ENCODE measurements at regions not wholly inside any gene's neighbourhood (a gene's known extent, or its start where the extent isn't known, plus 50 kb on each side); places are given as distances from the start of the nearest gene placed in this dataset.

GRCh38 chr4:12393631-12394262 is 965.1 kb upstream of the HS3ST1 start:
- Histone ChIP-seq H3K36me3 (no peaks in the 10 kb centered on the region), H3K9me3 (peaks cover 0 to 10% (median 0%) of the 10 kb centered on the region in 12 donors), H3K4me3 (no peak overlapping the region), H3K27me3 (no peaks in the 10 kb centered on the region), H3K4me1 (peaks cover 0 to 6% (median 0%) of the 10 kb centered on the region in 12 donors), H3K27ac (peak overlapping the region in 5 of 12 donors; percentile 12 to 41 (median 33))
- WGBS, 4 donors, result 44 to 66% (median 53%) methylated on average over 2 of the region's 2 CpGs
- TF ChIP-seq POLR2A (IDR thresholded peaks at IDR 0.05), result no peak
- TF ChIP-seq, protein P1, sequence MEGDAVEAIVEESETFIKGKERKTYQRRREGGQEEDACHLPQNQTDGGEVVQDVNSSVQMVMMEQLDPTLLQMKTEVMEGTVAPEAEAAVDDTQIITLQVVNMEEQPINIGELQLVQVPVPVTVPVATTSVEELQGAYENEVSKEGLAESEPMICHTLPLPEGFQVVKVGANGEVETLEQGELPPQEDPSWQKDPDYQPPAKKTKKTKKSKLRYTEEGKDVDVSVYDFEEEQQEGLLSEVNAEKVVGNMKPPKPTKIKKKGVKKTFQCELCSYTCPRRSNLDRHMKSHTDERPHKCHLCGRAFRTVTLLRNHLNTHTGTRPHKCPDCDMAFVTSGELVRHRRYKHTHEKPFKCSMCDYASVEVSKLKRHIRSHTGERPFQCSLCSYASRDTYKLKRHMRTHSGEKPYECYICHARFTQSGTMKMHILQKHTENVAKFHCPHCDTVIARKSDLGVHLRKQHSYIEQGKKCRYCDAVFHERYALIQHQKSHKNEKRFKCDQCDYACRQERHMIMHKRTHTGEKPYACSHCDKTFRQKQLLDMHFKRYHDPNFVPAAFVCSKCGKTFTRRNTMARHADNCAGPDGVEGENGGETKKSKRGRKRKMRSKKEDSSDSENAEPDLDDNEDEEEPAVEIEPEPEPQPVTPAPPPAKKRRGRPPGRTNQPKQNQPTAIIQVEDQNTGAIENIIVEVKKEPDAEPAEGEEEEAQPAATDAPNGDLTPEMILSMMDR (IDR thresholded peaks at IDR 0.05), result no peak
- ATAC-seq, result peak; percentile 47 to 73 (median 58)
- intact Hi-C loops (cut with DNase I), result loop anchor here in 2 of 10 donors (10.0 kb wide), 2 partner anchors 159 to 219 kb away; no protein-coding TSS in a partner anchor
- peak in 1 of 5 donors; percentile 27 for DNase-seq

DNA sequence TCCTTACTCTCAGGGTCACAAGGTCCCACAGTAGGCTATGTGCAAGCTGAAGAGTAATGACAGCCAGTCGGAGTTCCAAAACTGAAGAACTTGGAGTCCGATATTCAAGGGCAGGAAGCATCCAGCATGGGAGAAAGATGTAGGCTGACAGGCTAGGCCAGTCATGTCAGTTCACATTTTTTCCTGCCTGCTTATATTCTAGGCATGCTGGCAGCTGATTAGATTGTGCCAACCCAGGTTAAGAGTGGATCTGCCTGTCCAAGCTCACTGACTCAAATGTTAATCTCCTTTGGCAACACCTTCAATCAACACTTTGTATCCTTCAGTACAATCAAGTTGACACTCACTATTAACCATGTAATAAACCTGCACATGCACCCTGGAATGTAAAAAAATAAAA is 960.9 kb upstream of the HS3ST1 start:
- whole genome bisulfite sequencing, 4 donors, result 38 to 65% (median 49%) methylated on average over 2 of the region's 2 CpGs
- peaks cover 0 to 10% (median 0%) of the 10 kb centered on the region in 12 donors for H3K9me3 ChIP-seq
- intact Hi-C loops (cut with DNase I), result loop anchor here in 2 of 10 donors (1.0 to 10.0 kb wide), 3 partner anchors 99 to 215 kb away; no protein-coding TSS in a partner anchor
- H3K4me1 ChIP-seq, result peaks cover 0 to 6% (median 0%) of the 10 kb centered on the region in 12 donors
- no peaks in the 10 kb centered on the region for H3K27me3 ChIP-seq
- TF ChIP-seq, protein P1 (IDR thresholded peaks at IDR 0.05), result no peak
- TF ChIP-seq POLR2A (IDR thresholded peaks at IDR 0.05), result no peak
- H3K4me3 ChIP-seq, result no peak overlapping the region
- ATAC-seq (peak; percentile 26 to 93 (median 72)), DNase-seq (peak in 1 of 5 donors; percentile 30)
- H3K27ac ChIP-seq, result peak overlapping the region in 2 of 12 donors; percentile 29 to 37
- H3K36me3 ChIP-seq, result no peaks in the 10 kb centered on the region

- WGBS, 4 donors, result 80 to 91% (median 87%) methylated on average over 2 of the region's 2 CpGs
- intact Hi-C loops (cut with DNase I), result no loop called here
- peaks cover 0 to 23% (median 2%) of the 10 kb centered on the region in 12 donors for H3K9me3 ChIP-seq
Measured at GRCh38 chr4:12382567-12382966, 953.9 kb upstream of the HS3ST1 start.

GRCh38 chr4:12379191-12379590 is 950.5 kb upstream of the HS3ST1 start:
- Histone ChIP-seq H3K27me3 (no peaks in the 10 kb centered on the region), H3K4me1 (no peaks in the 10 kb centered on the region), H3K4me3 (no peak overlapping the region), H3K9me3 (peaks cover 0 to 23% (median 2%) of the 10 kb centered on the region in 12 donors), H3K36me3 (no peaks in the 10 kb centered on the region), H3K27ac (no peak overlapping the region)
- TF ChIP-seq, protein P1 (IDR thresholded peaks at IDR 0.05), result no peak
- TF ChIP-seq POLR2A (IDR thresholded peaks at IDR 0.05), result no peak
- ATAC-seq (peak in 2 of 4 donors; percentile 46 to 50), DNase-seq (no peak)
- intact Hi-C loops (cut with DNase I), result no loop called here
- WGBS, 4 donors, result 39 to 56% (median 55%) methylated on average over 1 of the region's 1 CpG

More at GRCh38 chr4:12382567-12382966, 953.9 kb upstream of the HS3ST1 start:
- TF ChIP-seq, protein P1 (IDR thresholded peaks at IDR 0.05), result no peak
- TF ChIP-seq POLR2A (IDR thresholded peaks at IDR 0.05), result no peak
- H3K36me3 ChIP-seq, result no peaks in the 10 kb centered on the region
- no peak overlapping the region for H3K27ac ChIP-seq
- no peaks in the 10 kb centered on the region for H3K4me1 ChIP-seq
- DNase-seq (no peak), ATAC-seq (no peak)
- H3K4me3 ChIP-seq, result no peak overlapping the region
- H3K27me3 ChIP-seq, result no peaks in the 10 kb centered on the region

All from heart left ventricle (tissue), 16 donors.